Loucy (cell line): ENCODE measurements at regions not wholly inside any gene's neighbourhood (a gene's known extent, or its start where the extent isn't known, plus 50 kb on each side); places are given as distances from the start of the nearest gene placed in this dataset.

ENCODE experiments used
- H2AFZ ChIP-seq: fragments of 200-600 bp; sonication (generic); 2 replicates; pipeline ENCODE4 v1.6.0; 2016; ENCODE audit warnings: antibody characterized with exemption, mild to moderate bottlenecking, low read length, moderate library complexity
- H3F3A ChIP-seq: fragments of 200-600 bp; 2 replicates; pipeline ENCODE4 v1.6.0; 2016; ENCODE audit warnings: antibody characterized with exemption, low read depth, mild to moderate bottlenecking
- H3K27me3 ChIP-seq: fragments of 200-600 bp; sonication (generic); 2 replicates; pipeline ENCODE4 v1.6.1; 2014; ENCODE audit warnings: low read length, mild to moderate bottlenecking; ENCODE audit not compliant: insufficient read depth, poor library complexity, severe bottlenecking
- H3K36me3 ChIP-seq: fragments of 200-600 bp; sonication (generic); 2 replicates; pipeline ENCODE4 v1.6.1; 2016; ENCODE audit warnings: low read length; ENCODE audit not compliant: insufficient read depth
- H3K4me1 ChIP-seq: fragments of 200-600 bp; sonication (generic); 2 replicates; pipeline ENCODE4 v1.5.1; 2014; ENCODE audit warnings: low read length, mild to moderate bottlenecking; ENCODE audit not compliant: insufficient read depth, poor library complexity, severe bottlenecking
- H3K4me2 ChIP-seq: fragments of 200-600 bp; sonication (generic); 2 replicates; pipeline ENCODE4 v1.6.0; 2014; ENCODE audit warnings: antibody characterized with exemption, low read length, low read depth, mild to moderate bottlenecking; ENCODE audit not compliant: poor library complexity, severe bottlenecking
- H3K4me3 ChIP-seq: fragments of 200-600 bp; sonication (generic); 2 replicates; pipeline ENCODE4 v1.5.1; 2014; ENCODE audit warnings: low read length, mild to moderate bottlenecking, mixed read lengths; ENCODE audit not compliant: poor library complexity, severe bottlenecking
- H3K79me2 ChIP-seq: fragments of 200-600 bp; sonication (generic); 2 replicates; pipeline ENCODE4 v1.6.1; 2014; ENCODE audit warnings: low read length; ENCODE audit not compliant: insufficient read depth
- H3K9ac ChIP-seq: fragments of 200-600 bp; sonication (generic); 2 replicates; pipeline ENCODE4 v1.6.0; 2014; ENCODE audit warnings: mild to moderate bottlenecking, low read depth, low read length, moderate library complexity; ENCODE audit not compliant: poor library complexity, severe bottlenecking
- H3K9me2 ChIP-seq: fragments of 200-600 bp; sonication (generic); replicated peaks from 2 replicates; pipeline ENCODE4 v1.6.1; 2016; ENCODE audit warnings: low read depth, low read length, mixed read lengths
- H3K9me3 ChIP-seq: fragments of 200-600 bp; sonication (generic); 2 replicates; pipeline ENCODE4 v1.6.1; 2014; ENCODE audit warnings: mild to moderate bottlenecking, antibody characterized with exemption, low read length, low read depth; ENCODE audit not compliant: insufficient read depth
- H4K20me1 ChIP-seq: fragments of 200-600 bp; sonication (generic); 2 replicates; pipeline ENCODE4 v1.6.0; 2014; ENCODE audit warnings: antibody characterized with exemption, low read length, mild to moderate bottlenecking; ENCODE audit not compliant: insufficient read depth, poor library complexity, severe bottlenecking
- EZH2phosphoT487 ChIP-seq: fragments of 200-600 bp; IDR thresholded peaks from 2 replicates; pipeline ENCODE4 v1.6.1; 2018; ENCODE audit warnings: antibody characterized with exemption, mild to moderate bottlenecking, moderate library complexity, borderline replicate concordance
- TF ChIP-seq, protein P1 (sequence below): fragments of 200-600 bp; sonication (generic); conservative IDR thresholded peaks from 2 replicates; pipeline ENCODE4 v1.5.1; 2014; ENCODE audit warnings: mild to moderate bottlenecking, antibody characterized with exemption, low read length

DNA sequence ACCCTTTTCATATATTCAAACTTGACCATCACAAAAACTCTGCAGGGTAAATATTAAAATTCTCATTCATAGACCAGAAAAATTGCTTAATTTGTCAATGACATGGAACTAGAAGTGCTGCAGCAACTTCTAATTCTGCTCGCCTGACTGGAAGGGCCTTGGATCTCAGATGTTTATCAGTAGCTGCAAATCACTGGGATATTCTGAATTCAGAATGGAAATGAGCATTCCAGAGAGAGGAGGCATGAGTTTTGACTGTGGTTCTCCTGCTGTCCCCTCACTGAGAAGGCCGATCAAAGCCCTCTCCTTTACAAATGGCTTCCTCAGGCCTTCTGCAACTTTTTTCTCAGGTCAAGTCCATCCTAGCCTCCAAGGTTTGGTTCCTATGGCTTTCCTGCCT, 171.3 kb upstream of the FAM78B start:
- no peak overlapping the region for H3K4me3 ChIP-seq
- no peaks in the 10 kb centered on the region for H3K79me2 ChIP-seq
- no peaks in the 10 kb centered on the region for H3K4me1 ChIP-seq
- H3K9ac ChIP-seq: no peak overlapping the region
- H3K4me2 ChIP-seq: no peak overlapping the region
- no peaks in the 10 kb centered on the region for H3K36me3 ChIP-seq
- H3K9me2 ChIP-seq: no peaks in the 10 kb centered on the region
- no peaks in the 10 kb centered on the region for H3K27me3 ChIP-seq
- H3K9me3 ChIP-seq: no peaks in the 10 kb centered on the region
- no peak for TF ChIP-seq EZH2phosphoT487
- TF ChIP-seq, protein P1, sequence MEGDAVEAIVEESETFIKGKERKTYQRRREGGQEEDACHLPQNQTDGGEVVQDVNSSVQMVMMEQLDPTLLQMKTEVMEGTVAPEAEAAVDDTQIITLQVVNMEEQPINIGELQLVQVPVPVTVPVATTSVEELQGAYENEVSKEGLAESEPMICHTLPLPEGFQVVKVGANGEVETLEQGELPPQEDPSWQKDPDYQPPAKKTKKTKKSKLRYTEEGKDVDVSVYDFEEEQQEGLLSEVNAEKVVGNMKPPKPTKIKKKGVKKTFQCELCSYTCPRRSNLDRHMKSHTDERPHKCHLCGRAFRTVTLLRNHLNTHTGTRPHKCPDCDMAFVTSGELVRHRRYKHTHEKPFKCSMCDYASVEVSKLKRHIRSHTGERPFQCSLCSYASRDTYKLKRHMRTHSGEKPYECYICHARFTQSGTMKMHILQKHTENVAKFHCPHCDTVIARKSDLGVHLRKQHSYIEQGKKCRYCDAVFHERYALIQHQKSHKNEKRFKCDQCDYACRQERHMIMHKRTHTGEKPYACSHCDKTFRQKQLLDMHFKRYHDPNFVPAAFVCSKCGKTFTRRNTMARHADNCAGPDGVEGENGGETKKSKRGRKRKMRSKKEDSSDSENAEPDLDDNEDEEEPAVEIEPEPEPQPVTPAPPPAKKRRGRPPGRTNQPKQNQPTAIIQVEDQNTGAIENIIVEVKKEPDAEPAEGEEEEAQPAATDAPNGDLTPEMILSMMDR: no peak
- no peak overlapping the region for H2AFZ ChIP-seq
- no peaks in the 10 kb centered on the region for H4K20me1 ChIP-seq
- H3F3A ChIP-seq: no peaks in the 10 kb centered on the region

DNA sequence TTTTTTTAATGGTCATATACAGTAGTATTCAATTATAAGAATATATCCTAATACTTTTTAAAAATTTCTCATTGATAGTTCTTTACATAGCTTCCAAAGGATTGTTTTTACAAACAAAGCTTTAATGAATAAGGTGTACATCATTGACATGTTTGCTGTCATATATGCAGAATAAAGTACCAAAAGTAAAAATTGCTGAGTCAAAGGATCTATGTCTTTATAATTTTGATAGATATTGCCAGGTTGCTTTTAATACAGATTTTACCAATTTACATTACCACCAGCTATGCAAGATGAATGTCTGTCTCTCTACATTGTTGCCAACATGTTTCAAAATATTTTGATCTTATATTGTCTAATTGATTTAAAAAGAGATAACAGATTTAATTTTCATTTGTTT, 173.9 kb upstream of the FAM78B start:
- Histone ChIP-seq H2AFZ (no peak overlapping the region), H3K36me3 (no peaks in the 10 kb centered on the region), H3K9me3 (no peaks in the 10 kb centered on the region), H3K4me2 (no peak overlapping the region), H3F3A (no peaks in the 10 kb centered on the region), H3K4me1 (no peaks in the 10 kb centered on the region), H3K79me2 (no peaks in the 10 kb centered on the region), H3K4me3 (no peak overlapping the region), H3K27me3 (no peaks in the 10 kb centered on the region), H3K9ac (no peak overlapping the region), H4K20me1 (no peaks in the 10 kb centered on the region), H3K9me2 (no peaks in the 10 kb centered on the region)
- no peak for TF ChIP-seq EZH2phosphoT487
- TF ChIP-seq, protein P1: no peak

DNA sequence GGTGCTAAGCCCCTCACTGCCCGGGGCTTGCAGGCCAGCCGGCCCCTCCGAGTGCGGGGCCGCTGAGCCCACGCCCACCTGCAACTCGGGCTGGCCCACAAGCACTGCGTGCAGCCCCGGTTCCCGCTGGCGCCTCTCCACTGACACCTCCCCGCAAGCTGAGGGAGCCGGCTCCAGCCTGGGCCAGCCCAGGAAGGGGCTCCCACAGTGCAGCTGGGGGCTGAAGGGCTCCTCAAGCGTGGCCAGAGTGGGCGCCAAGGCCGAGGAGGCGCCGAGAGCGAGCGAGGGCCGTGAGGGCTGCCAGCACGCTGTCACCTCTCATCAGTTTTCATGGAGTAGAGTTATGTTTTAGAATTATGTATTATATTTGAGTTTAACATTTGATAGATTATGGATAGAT, 176.5 kb upstream of the FAM78B start:
- 0 out of 2 replicates have a peak, but pooled peaks cover 3% of the 10 kb centered on the region for H3K9me3 ChIP-seq
- no peaks in the 10 kb centered on the region for H4K20me1 ChIP-seq
- H3F3A ChIP-seq: no peaks in the 10 kb centered on the region
- H2AFZ ChIP-seq: no peak overlapping the region
- H3K79me2 ChIP-seq: no peaks in the 10 kb centered on the region
- no peaks in the 10 kb centered on the region for H3K36me3 ChIP-seq
- H3K9ac ChIP-seq: no peak overlapping the region
- H3K4me2 ChIP-seq: no peak overlapping the region
- H3K9me2 ChIP-seq: no peaks in the 10 kb centered on the region
- H3K27me3 ChIP-seq: no peaks in the 10 kb centered on the region
- no peaks in the 10 kb centered on the region for H3K4me1 ChIP-seq
- TF ChIP-seq, protein P1: no peak
- no peak for TF ChIP-seq EZH2phosphoT487
- H3K4me3 ChIP-seq: no peak overlapping the region
